Activated CD4-positive, CD25-positive, alpha-beta regulatory T cell treated with anti-CD3 and anti-CD28 coated beads, Interleukin-2, amount 50 U/mL, for 16 hours (primary cell): ENCODE measurements at regions not wholly inside any gene's neighbourhood (a gene's known extent, or its start where the extent isn't known, plus 50 kb on each side); places are given as distances from the start of the nearest gene placed in this dataset.

Experiments used
- DNase-seq: peaks from one replicate; pipeline ENCODE4 v3.0.0-alpha.2; 2020; ENCODE audit warnings: low read depth, low spot score

GRCh38 chr5:138665261-138665660 lies 88.0 kb upstream of the CTNNA1 start:
- DNase-seq, result no peak

- DNase-seq, result no peak
These were observed 88.8 kb upstream of the CTNNA1 start for GRCh38 chr5:138664276-138664943.

- no peak for DNase-seq
These were observed 88.4 kb upstream of the HSPA9 start for GRCh38 chr5:138663561-138663960.

GRCh38 chr5:138663009-138663408 lies 87.8 kb upstream of the HSPA9 start:
- no peak for DNase-seq

- no peak for DNase-seq
These were observed 87.4 kb upstream of the HSPA9 start for GRCh38 chr5:138662599-138662998.

- no peak for DNase-seq
These were observed 86.8 kb upstream of the HSPA9 start for GRCh38 chr5:138661991-138662434.

- no peak for DNase-seq
These were observed 86.2 kb upstream of the HSPA9 start for GRCh38 chr5:138661291-138661960.

GRCh38 chr5:138660051-138660572 lies 84.9 kb upstream of the HSPA9 start:
- DNase-seq, result no peak

- no peak for DNase-seq
These were observed 84.4 kb upstream of the HSPA9 start for GRCh38 chr5:138659561-138659960.

GRCh38 chr5:138659121-138659520 lies 83.9 kb upstream of the HSPA9 start:
- no peak for DNase-seq

- DNase-seq, result no peak
These were observed 83.5 kb upstream of the HSPA9 start for GRCh38 chr5:138658676-138659075.

GRCh38 chr5:138657360-138657759 lies 82.2 kb upstream of the HSPA9 start:
- DNase-seq, result no peak

- no peak for DNase-seq
These were observed 81.7 kb upstream of the HSPA9 start for GRCh38 chr5:138656916-138657315.

GRCh38 chr5:138655530-138656190 lies 80.5 kb upstream of the HSPA9 start:
- DNase-seq, result no peak

GRCh38 chr5:138654281-138654867 lies 79.2 kb upstream of the HSPA9 start:
- DNase-seq, result peak; percentile 39

- no peak for DNase-seq
These were observed 78.3 kb upstream of the HSPA9 start for GRCh38 chr5:138653502-138653901.

GRCh38 chr5:138651767-138652117 lies 76.5 kb upstream of the HSPA9 start:
- no peak for DNase-seq

GRCh38 chr5:138651058-138651766 lies 76.0 kb upstream of the HSPA9 start:
- DNase-seq, result no peak

- DNase-seq, result no peak
These were observed 75.0 kb upstream of the HSPA9 start for GRCh38 chr5:138650196-138650595.

GRCh38 chr5:138649775-138650174 lies 74.6 kb upstream of the HSPA9 start:
- DNase-seq, result no peak

- DNase-seq, result no peak
These were observed 74.1 kb upstream of the HSPA9 start for GRCh38 chr5:138649316-138649720.

- DNase-seq, result no peak
These were observed 73.6 kb upstream of the HSPA9 start for GRCh38 chr5:138648841-138649240.
